ENCODE measurements at regions not wholly inside any gene's neighbourhood (a gene's known extent, or its start where the extent isn't known, plus 50 kb on each side); places are given as distances from the start of the nearest gene placed in this dataset.

- TF ChIP-seq ARNT (IDR thresholded peaks at IDR 0.05), result no peak
- no peak for TF ChIP-seq ETV5 (CRISPR knock-in tag; IDR thresholded peaks at IDR 0.05; ENCODE audit: borderline replicate concordance)
- no peak for TF ChIP-seq BRCA1 (CRISPR knock-in tag; IDR thresholded peaks at IDR 0.05)
- TF ChIP-seq CTCF (CRISPR knock-in tag; IDR thresholded peaks at IDR 0.05), result no peak
- TF ChIP-seq NBN (conservative IDR thresholded peaks at IDR 0.05), result no peak
- no peak for TF ChIP-seq CSRNP1 (CRISPR knock-in tag; IDR thresholded peaks at IDR 0.05)
- no peak for TF ChIP-seq GTF3A (CRISPR knock-in tag; conservative IDR thresholded peaks at IDR 0.05)
- TF ChIP-seq FOXM1 (CRISPR knock-in tag; IDR thresholded peaks at IDR 0.05), result no peak
- no peak for TF ChIP-seq POLR2A (IDR thresholded peaks at IDR 0.05; ENCODE audit: insufficient read depth in 1 of 2, low read depth in 2 of 2, low read length in 2 of 2)
- no peak for TF ChIP-seq MTF2 (CRISPR knock-in tag; IDR thresholded peaks at IDR 0.05; ENCODE audit: borderline replicate concordance)
- TF ChIP-seq HCFC1 (IDR thresholded peaks at IDR 0.05; ENCODE audit: low read depth, low read length), result no peak
- TF ChIP-seq ZNF530 (CRISPR knock-in tag; IDR thresholded peaks at IDR 0.05; ENCODE audit: low read depth), result no peak
Measured at GRCh38 chr3:31187380-31187779, 292.9 kb upstream of the GADL1 start.

Data from HepG2 (cell line).